K562 (cell line): ENCODE measurements at regions not wholly inside any gene's neighbourhood (a gene's known extent, or its start where the extent isn't known, plus 50 kb on each side); places are given as distances from the start of the nearest gene placed in this dataset.

Experiments used
- ATAC-seq: fragments of 200-7000 bp; cut with Tn5 transposase; 3 replicates; pipeline ENCODE4 v1.9.1; 2020; ENCODE audit warnings: moderate library complexity
- BruUV-seq: library from RNA; stranded (reverse); fragments of 400-500 nt; replicated peaks from 2 replicates; lab custom pipeline; 2021; lab: Mats Ljungman, UMichigan
- CTCF ChIA-PET: fragments of 300-600 bp; formaldehyde crosslinking; extraction: SDS; loops from one replicate; lab custom pipeline; 2021; ENCODE audit warnings: low intra/inter-chr PET ratio; lab: Yijun Ruan, JAX
- POLR2A ChIA-PET: fragments of 300-600, 350-650 bp; sonication (Branson Sonifier 250); formaldehyde crosslinking; extraction: SDS; loops from one replicate; lab custom pipeline; 2021; ENCODE audit warnings: antibody characterized with exemption, inconsistent platforms; lab: Yijun Ruan, JAX
- DNase-seq, 4 experiments: peaks; one replicate each; pipeline versions ENCODE4 v3.0.0 to v3.0.0-alpha.2; 2011 to 2018; ENCODE audit warnings: low spot score in 3 of 4, mixed read lengths in 3 of 4; ENCODE audit errors: extremely low read depth in 1 of 4
- FAIRE-seq: peaks from 2 replicates; lab custom pipeline; 2011; peaks lifted over from hg19 to GRCh38; lab: Jason Lieb, UNC
- H2AFZ ChIP-seq: 2 replicates; pipeline ENCODE4 v1.6.0; 2011; ENCODE audit warnings: low read depth, low read length, control low read depth, inconsistent platforms
- H3K27ac ChIP-seq: fragments of 200-600 bp; 3 replicates; pipeline ENCODE4 v1.8.0; 2011; ENCODE audit warnings: low read depth, mild to moderate bottlenecking, control low read depth, inconsistent platforms, low read length, moderate library complexity, mixed read lengths; ENCODE audit errors: extremely low read depth
- H3K27me3 ChIP-seq, 2 experiments: fragments of 300-600 bp in 1 of 2; 2 replicates in 1 of 2; 3 replicates in 1 of 2; pipeline versions ENCODE4 v1.6.0 to v1.8.0; 2011; ENCODE audit warnings: inconsistent platforms in 2 of 2, low read length in 2 of 2, mild to moderate bottlenecking in 1 of 2, mixed read lengths in 1 of 2, moderate library complexity in 1 of 2; ENCODE audit not compliant: control insufficient read depth in 2 of 2, insufficient read depth in 2 of 2
- H3K36me3 ChIP-seq: fragments of 300-600 bp; 3 replicates; pipeline ENCODE4 v1.8.0; 2011; ENCODE audit warnings: mild to moderate bottlenecking, low read length, inconsistent platforms; ENCODE audit not compliant: control insufficient read depth, insufficient read depth
- H3K4me1 ChIP-seq, 2 experiments: fragments of 200-600 bp in 1 of 2; replicated peaks in 1 of 2; 2 replicates in 1 of 2; 3 replicates in 1 of 2; pipeline versions ENCODE4 v1.5.1 to v1.8.0; 2011; ENCODE audit warnings: inconsistent platforms in 2 of 2, low read length in 2 of 2, mild to moderate bottlenecking in 1 of 2, mixed read lengths in 1 of 2, moderate library complexity in 1 of 2; ENCODE audit not compliant: control insufficient read depth in 2 of 2, insufficient read depth in 2 of 2
- H3K4me2 ChIP-seq: 2 replicates; pipeline ENCODE4 v1.6.1; 2011; ENCODE audit warnings: low read length, control low read depth, inconsistent platforms, mixed read lengths; ENCODE audit not compliant: insufficient read depth
- H3K4me3 ChIP-seq: fragments of 200-600 bp; sonication (generic), shearing (Covaris generic); 2 replicates; pipeline ENCODE4 v1.5.1; 2016; ENCODE audit warnings: control low read depth, inconsistent platforms
- H3K79me2 ChIP-seq: fragments of 200-600 bp; 3 replicates; pipeline ENCODE4 v1.8.0; 2011; ENCODE audit warnings: low read length, inconsistent platforms; ENCODE audit not compliant: control insufficient read depth, insufficient read depth
- H3K9ac ChIP-seq, 2 experiments: 2 replicates each; pipeline versions ENCODE4 v1.6.0 to v1.6.1; 2011; ENCODE audit warnings: low read depth in 2 of 2, low read length in 2 of 2, control low read depth in 1 of 2, inconsistent platforms in 1 of 2, mild to moderate bottlenecking in 1 of 2, mixed read lengths in 1 of 2; ENCODE audit not compliant: insufficient read depth in 1 of 2
- H3K9me1 ChIP-seq: one replicate; pipeline ENCODE4 v1.6.0; 2011; ENCODE audit warnings: inconsistent platforms, mild to moderate bottlenecking, low read length, moderate library complexity; ENCODE audit not compliant: control insufficient read depth, insufficient read depth
- H3K9me3 ChIP-seq: replicated peaks from 2 replicates; pipeline ENCODE4 v1.5.1; 2011; ENCODE audit warnings: low read depth, low read length, inconsistent platforms; ENCODE audit not compliant: control insufficient read depth, insufficient read depth
- H4K20me1 ChIP-seq: replicated peaks from 2 replicates; pipeline ENCODE4 v1.6.1; 2011; ENCODE audit warnings: low read length, inconsistent platforms, mixed read lengths; ENCODE audit not compliant: control insufficient read depth, insufficient read depth
- CHD2 ChIP-seq: IDR thresholded peaks from 2 replicates; pipeline ENCODE4 v1.6.1; 2011; ENCODE audit warnings: low read depth, low read length
- CTCF ChIP-seq, 3 experiments: IDR thresholded peaks in 2 of 3; conservative IDR thresholded peaks in 1 of 3; 2 replicates each; pipeline ENCODE4 v1.5.1; 2011 to 2012; ENCODE audit warnings: low read length in 3 of 3, mild to moderate bottlenecking in 3 of 3, control low read depth in 2 of 3, improper control_type of control experiment in 1 of 3, inconsistent platforms in 1 of 3, low read depth in 1 of 3, mixed read lengths in 1 of 3, moderate library complexity in 1 of 3; ENCODE audit not compliant: insufficient read depth in 2 of 3
- KLF13 ChIP-seq: fragments of 450-650 bp; IDR thresholded peaks from 2 replicates; pipeline ENCODE4 v1.6.1; 2016; ENCODE audit warnings: missing genetic modification characterization, low read depth, mild to moderate bottlenecking, missing compliant biosample characterization, moderate library complexity, borderline replicate concordance
- PHTF2 ChIP-seq: fragments of 250-450 bp; sonication (Bioruptor Pico); IDR thresholded peaks from 2 replicates; pipeline ENCODE4 v1.5.0; 2021; ENCODE audit warnings: mild to moderate bottlenecking
- RBM17 ChIP-seq: fragments of 200-400 bp; formaldehyde crosslinking; IDR thresholded peaks from 2 replicates; pipeline ENCODE4 v1.6.1; 2017; ENCODE audit warnings: low read depth, mild to moderate bottlenecking, low read length, borderline replicate concordance
- SREBF1 ChIP-seq: fragments of 150-350 bp; IDR thresholded peaks from 2 replicates; pipeline ENCODE4 v1.6.1; 2014; ENCODE audit warnings: antibody characterized with exemption, low read depth, low read length, borderline replicate concordance
- ZFP36 ChIP-seq: fragments of 150-350 bp; IDR thresholded peaks from 2 replicates; pipeline ENCODE4 v1.6.1; 2018; ENCODE audit warnings: low read length, low read depth; ENCODE audit not compliant: partially characterized antibody
- ZNF143 ChIP-seq: sonication (generic); formaldehyde crosslinking; IDR thresholded peaks from 2 replicates; pipeline ENCODE4 v1.9.0; 2022; ENCODE audit warnings: mild to moderate bottlenecking, missing genetic modification reagents
- WGBS: fragments of 100-300 bp; shearing (Covaris generic); methylation state at CpG from one replicate; pipeline ENCODE4 v1.1.6; 2016; ENCODE audit warnings: low coverage, mixed read lengths; ENCODE audit not compliant: insufficient coverage; ENCODE audit errors: missing lambda C conversion rate; 5-methylcytosine and 5-hydroxymethylcytosine counted together
- in situ Hi-C: fragments of 300-500 bp; cut with MboI; formaldehyde crosslinking; loops from 4 replicates; pipeline ENCODE4 v1.15.0; 2018; ENCODE audit warnings: inconsistent platforms, mixed read lengths
- intact Hi-C: fragments of 100-400 bp; cut with micrococcal nuclease; formaldehyde crosslinking; loops from 2 replicates; pipeline ENCODE4 v1.14.2; 2022
- TF ChIP-seq, protein P1 (sequence below): fragments of 450-650 bp; formaldehyde crosslinking; IDR thresholded peaks from 2 replicates; pipeline ENCODE4 v1.4.0; 2020; ENCODE audit warnings: mild to moderate bottlenecking, moderate library complexity
- TF ChIP-seq, protein P2 (sequence below): fragments of 450-650 bp; IDR thresholded peaks from 2 replicates; pipeline ENCODE4 v1.6.1; 2016; ENCODE audit warnings: low read depth

DNA sequence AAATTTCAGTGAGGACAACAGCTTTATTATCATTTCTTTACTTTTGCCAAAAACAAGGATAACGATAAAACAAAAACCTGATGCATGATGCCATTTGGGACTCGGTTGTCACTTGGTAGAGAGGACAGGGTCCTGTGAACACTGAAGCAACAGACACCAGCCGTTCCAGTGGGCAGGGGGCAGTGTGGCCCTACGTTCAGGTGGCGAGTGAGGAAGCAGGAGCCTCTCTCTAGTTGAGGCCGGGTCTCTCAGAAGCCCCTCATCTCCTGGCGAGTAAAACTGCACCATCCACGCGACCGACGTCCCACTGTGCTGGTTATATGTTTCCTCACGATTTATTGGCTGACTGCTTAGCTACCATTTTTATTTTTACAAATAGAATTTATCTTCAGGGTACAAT lies 231.6 kb downstream of the THBS2 start (continued):
- 0 out of 6 replicates have a peak, but pooled peaks of 1 of the 3 experiments have one; percentile 14 for TF ChIP-seq CTCF (IDR thresholded peaks at IDR 0.05 in 2 of 3, conservative IDR thresholded peaks at IDR 0.05 in 1 of 3; ENCODE audit: insufficient read depth in 2 of 3, low read depth in 1 of 3, low read length in 3 of 3)
- TF ChIP-seq, protein P1, sequence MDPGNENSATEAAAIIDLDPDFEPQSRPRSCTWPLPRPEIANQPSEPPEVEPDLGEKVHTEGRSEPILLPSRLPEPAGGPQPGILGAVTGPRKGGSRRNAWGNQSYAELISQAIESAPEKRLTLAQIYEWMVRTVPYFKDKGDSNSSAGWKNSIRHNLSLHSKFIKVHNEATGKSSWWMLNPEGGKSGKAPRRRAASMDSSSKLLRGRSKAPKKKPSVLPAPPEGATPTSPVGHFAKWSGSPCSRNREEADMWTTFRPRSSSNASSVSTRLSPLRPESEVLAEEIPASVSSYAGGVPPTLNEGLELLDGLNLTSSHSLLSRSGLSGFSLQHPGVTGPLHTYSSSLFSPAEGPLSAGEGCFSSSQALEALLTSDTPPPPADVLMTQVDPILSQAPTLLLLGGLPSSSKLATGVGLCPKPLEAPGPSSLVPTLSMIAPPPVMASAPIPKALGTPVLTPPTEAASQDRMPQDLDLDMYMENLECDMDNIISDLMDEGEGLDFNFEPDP (CRISPR knock-in tag): no peak
- no peak for TF ChIP-seq PHTF2 (CRISPR knock-in tag)

DNA sequence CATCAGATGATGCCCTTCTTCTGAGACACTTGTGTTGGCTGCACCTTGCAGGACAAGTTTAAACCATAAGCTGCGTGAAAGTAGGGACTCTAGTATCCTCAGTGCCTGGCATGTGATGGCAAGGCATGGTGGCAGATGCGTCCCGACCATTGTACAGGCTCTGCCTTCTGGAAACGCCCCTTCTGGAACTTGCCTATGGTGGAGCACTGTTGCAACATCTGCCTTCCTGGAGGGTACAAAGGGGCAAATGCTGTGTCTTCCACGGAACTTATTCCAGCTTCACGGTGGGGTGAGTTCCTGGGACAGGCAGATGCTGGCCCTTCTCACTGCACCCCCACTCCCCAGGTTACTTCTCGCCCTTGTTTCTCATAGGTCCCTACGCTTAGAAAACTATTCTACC lies 232.8 kb downstream of the THBS2 start:
- intact Hi-C loops: no loop called here
- in situ Hi-C loops: no loop called here
- POLR2A ChIA-PET: no interaction called here

More for the DNA sequence above, 232.8 kb downstream of the THBS2 start:
- peak; percentile 54 for FAIRE-seq
- no peak for DNase-seq
- Histone ChIP-seq H3K27ac (no peak overlapping the region), H3K36me3 (no peaks in the 10 kb centered on the region), H4K20me1 (no peaks in the 10 kb centered on the region), H3K9ac (no peak overlapping the region), H3K9me1 (no peaks in the 10 kb centered on the region), H2AFZ (no peak overlapping the region), H3K9me3 (no peaks in the 10 kb centered on the region; the same call in 1 of the 2 replicates), H3K4me1 (no peaks in the 10 kb centered on the region), H3K79me2 (no peaks in the 10 kb centered on the region), H3K4me2 (no peak overlapping the region), H3K27me3 (no peaks in the 10 kb centered on the region), H3K4me3 (no peak overlapping the region)
- TF ChIP-seq SREBF1 (no peak), ZNF143 (no peak), CHD2 (no peak), RBM17 (no peak), KLF13 (tag) (no peak), ZFP36 (no peak)
- TF ChIP-seq, protein P2, sequence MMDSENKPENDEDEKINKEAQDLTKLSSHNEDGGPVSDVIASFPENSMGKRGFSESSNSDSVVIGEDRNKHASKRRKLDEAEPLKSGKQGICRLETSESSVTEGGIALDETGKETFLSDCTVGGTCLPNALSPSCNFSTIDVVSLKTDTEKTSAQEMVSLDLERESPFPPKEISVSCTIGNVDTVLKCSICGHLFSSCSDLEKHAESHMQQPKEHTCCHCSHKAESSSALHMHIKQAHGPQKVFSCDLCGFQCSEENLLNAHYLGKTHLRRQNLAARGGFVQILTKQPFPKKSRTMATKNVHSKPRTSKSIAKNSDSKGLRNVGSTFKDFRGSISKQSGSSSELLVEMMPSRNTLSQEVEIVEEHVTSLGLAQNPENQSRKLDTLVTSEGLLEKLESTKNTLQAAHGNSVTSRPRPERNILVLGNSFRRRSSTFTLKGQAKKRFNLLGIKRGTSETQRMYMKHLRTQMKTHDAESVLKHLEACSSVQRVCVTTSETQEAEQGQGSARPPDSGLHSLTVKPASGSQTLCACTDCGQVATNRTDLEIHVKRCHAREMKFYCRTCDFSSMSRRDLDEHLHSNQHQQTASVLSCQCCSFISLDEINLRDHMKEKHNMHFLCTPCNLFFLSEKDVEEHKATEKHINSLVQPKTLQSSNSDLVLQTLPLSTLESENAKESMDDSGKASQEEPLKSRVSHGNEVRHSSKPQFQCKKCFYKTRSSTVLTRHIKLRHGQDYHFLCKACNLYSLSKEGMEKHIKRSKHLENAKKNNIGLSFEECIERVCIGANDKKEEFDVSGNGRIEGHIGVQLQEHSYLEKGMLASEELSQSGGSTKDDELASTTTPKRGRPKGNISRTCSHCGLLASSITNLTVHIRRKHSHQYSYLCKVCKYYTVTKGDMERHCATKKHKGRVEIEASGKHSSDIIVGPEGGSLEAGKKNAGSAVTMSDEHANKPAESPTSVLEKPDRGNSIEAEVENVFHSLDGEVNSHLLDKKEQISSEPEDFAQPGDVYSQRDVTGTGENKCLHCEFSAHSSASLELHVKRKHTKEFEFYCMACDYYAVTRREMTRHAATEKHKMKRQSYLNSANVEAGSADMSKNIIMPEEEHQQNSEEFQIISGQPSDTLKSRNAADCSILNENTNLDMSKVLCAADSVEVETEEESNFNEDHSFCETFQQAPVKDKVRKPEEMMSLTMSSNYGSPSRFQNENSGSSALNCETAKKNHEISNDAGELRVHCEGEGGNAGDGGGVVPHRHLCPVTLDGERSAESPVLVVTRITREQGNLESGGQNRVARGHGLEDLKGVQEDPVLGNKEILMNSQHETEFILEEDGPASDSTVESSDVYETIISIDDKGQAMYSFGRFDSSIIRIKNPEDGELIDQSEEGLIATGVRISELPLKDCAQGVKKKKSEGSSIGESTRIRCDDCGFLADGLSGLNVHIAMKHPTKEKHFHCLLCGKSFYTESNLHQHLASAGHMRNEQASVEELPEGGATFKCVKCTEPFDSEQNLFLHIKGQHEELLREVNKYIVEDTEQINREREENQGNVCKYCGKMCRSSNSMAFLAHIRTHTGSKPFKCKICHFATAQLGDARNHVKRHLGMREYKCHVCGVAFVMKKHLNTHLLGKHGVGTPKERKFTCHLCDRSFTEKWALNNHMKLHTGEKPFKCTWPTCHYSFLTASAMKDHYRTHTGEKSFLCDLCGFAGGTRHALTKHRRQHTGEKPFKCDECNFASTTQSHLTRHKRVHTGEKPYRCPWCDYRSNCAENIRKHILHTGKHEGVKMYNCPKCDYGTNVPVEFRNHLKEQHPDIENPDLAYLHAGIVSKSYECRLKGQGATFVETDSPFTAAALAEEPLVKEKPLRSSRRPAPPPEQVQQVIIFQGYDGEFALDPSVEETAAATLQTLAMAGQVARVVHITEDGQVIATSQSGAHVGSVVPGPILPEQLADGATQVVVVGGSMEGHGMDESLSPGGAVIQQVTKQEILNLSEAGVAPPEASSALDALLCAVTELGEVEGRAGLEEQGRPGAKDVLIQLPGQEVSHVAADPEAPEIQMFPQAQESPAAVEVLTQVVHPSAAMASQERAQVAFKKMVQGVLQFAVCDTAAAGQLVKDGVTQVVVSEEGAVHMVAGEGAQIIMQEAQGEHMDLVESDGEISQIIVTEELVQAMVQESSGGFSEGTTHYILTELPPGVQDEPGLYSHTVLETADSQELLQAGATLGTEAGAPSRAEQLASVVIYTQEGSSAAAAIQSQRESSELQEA: no peak
- ATAC-seq: no peak
- CTCF ChIA-PET: no interaction called here
- BruUV-seq: no TSS peak
- WGBS: 0% methylated on average over 8 of the region's 8 CpGs
